Transverse colon (tissue), 3 donors: ENCODE measurements at regions not wholly inside any gene's neighbourhood (a gene's known extent, or its start where the extent isn't known, plus 50 kb on each side); places are given as distances from the start of the nearest gene placed in this dataset.

Source experiments
- CTCF ChIP-seq, 5 experiments: fragments of 200-600 bp in 3 of 5; fragments of 450-650 bp in 2 of 5; sonication (generic) in 3 of 5; IDR thresholded peaks; 1 replicate in 2 of 5; 2 replicates in 3 of 5; pipeline ENCODE4 v1.5.1; 2016 to 2017; ENCODE audit warnings: antibody characterized with exemption in 5 of 5, inconsistent platforms in 3 of 5, mild to moderate bottlenecking in 2 of 5, moderate library complexity in 1 of 5
- EP300 ChIP-seq: sonication (generic); formaldehyde crosslinking; IDR thresholded peaks from one replicate; pipeline ENCODE4 v1.6.1; 2017; ENCODE audit warnings: antibody characterized with exemption, low read depth

- TF ChIP-seq CTCF (IDR thresholded peaks at IDR 0.05) (no peak), EP300 (no peak)
Observed at GRCh38 chr2:177051278-177051677, 161.3 kb upstream of the HNRNPA3 start.
